ENCODE measurements at regions not wholly inside any gene's neighbourhood (a gene's known extent, or its start where the extent isn't known, plus 50 kb on each side); places are given as distances from the start of the nearest gene placed in this dataset.

DNA sequence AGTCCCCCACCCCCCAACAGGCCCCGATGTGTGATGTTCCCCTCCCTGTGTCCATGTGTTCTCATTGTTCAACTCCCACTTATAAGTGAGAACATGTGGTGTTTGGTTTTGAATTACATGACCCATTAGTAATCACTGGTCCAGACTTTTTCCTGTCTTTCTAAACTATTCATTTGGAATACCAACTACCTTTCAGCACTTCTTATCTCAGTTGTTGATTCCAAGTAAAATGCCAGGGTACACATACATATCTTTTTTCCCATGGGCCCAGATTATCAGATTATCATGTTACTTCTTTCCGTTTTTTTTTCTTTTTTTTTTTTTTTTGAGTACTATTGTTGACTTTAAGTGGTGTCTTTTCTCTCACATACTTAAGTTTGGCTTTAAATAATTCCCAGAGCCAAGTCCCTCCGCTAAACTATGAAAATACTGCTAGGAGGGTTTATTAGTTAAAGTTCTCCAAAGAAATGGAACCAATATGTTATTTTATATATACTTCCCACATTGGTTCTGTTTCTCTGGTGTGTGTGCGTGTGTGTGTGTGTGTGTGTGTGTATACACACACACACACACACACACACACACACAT lies 389.3 kb downstream of the IRS1 start:
- Histone ChIP-seq H3K4me3 (ENCODE audit: low read depth, low read length) (no peak overlapping the region), H3K36me3 (ENCODE audit: control insufficient read depth in 2 of 2, insufficient read depth in 1 of 2, low read length in 2 of 2) (no peaks in the 10 kb centered on the region), H3K9me3 (ENCODE audit: control insufficient read depth, insufficient read depth, low read depth, low read length) (no peaks in the 10 kb centered on the region), H3K4me1 (ENCODE audit: control insufficient read depth, insufficient read depth, low read length) (peaks cover 5% of the 10 kb centered on the region), H3K27ac (ENCODE audit: extremely low read depth, low read depth, low read length) (no peak overlapping the region)
- ChIA-PET POLR2A (no interaction called here), CTCF (no interaction called here)
- TF ChIP-seq ZNF596 (tag by site-specific recombination; IDR thresholded peaks at IDR 0.05) (no peak), KLF8 (tag by site-specific recombination; IDR thresholded peaks at IDR 0.05) (no peak), ZNF335 (tag by site-specific recombination; conservative IDR thresholded peaks at IDR 0.05) (no peak)
- TF ChIP-seq, protein P1, sequence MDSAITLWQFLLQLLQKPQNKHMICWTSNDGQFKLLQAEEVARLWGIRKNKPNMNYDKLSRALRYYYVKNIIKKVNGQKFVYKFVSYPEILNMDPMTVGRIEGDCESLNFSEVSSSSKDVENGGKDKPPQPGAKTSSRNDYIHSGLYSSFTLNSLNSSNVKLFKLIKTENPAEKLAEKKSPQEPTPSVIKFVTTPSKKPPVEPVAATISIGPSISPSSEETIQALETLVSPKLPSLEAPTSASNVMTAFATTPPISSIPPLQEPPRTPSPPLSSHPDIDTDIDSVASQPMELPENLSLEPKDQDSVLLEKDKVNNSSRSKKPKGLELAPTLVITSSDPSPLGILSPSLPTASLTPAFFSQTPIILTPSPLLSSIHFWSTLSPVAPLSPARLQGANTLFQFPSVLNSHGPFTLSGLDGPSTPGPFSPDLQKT (IDR thresholded peaks at IDR 0.05; ENCODE audit: borderline replicate concordance, low read depth, low read length) = no peak

DNA sequence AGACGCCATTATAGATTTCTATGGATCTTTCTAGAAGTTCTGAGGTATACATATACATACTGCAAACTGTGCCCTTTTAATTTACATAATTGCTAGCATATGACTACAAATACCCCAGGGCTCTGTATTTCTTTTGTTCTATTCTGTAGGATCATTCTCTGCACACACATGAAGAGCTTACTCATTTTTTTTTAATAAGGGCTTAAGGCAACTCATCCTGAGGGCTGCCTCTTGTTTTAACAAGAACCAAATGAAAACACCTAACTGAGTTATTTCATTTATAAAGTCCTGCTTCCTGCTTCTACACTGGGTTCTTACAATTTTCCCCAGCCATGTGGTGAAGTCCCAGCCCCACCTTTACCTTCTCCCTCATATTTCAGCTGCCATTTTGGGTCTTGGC lies 390.5 kb downstream of the IRS1 start:
- Histone ChIP-seq H3K27ac (ENCODE audit: extremely low read depth, low read depth, low read length) (no peak overlapping the region), H3K9me3 (ENCODE audit: control insufficient read depth, insufficient read depth, low read depth, low read length) (no peaks in the 10 kb centered on the region), H3K4me3 (ENCODE audit: low read depth, low read length) (no peak overlapping the region), H3K36me3 (ENCODE audit: control insufficient read depth in 2 of 2, insufficient read depth in 1 of 2, low read length in 2 of 2) (no peaks in the 10 kb centered on the region), H3K4me1 (ENCODE audit: control insufficient read depth, insufficient read depth, low read length) (peaks cover 5% of the 10 kb centered on the region)
- POLR2A ChIA-PET = no interaction called here
- TF ChIP-seq KLF9 (tag by site-specific recombination; IDR thresholded peaks at IDR 0.05; ENCODE audit: low read depth) (no peak), ZNF426 (tag by site-specific recombination; IDR thresholded peaks at IDR 0.05) (no peak), ZNF843 (tag by site-specific recombination; IDR thresholded peaks at IDR 0.05) (no peak)
- TF ChIP-seq, protein P2, sequence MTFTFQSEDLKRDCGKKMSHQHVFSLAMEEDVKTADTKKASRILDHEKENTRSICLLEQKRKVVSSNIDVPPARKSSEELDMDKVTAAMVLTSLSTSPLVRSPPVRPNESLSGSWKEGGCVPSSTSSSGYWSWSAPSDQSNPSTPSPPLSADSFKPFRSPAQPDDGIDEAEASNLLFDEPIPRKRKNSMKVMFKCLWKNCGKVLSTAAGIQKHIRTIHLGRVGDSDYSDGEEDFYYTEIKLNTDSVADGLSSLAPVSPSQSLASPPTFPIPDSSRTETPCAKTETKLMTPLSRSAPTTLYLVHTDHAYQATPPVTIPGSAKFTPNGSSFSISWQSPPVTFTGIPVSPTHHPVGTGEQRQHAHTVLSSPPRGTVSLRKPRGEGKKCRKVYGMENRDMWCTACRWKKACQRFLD (tag by site-specific recombination; IDR thresholded peaks at IDR 0.05) = no peak
- TF ChIP-seq, protein P3, sequence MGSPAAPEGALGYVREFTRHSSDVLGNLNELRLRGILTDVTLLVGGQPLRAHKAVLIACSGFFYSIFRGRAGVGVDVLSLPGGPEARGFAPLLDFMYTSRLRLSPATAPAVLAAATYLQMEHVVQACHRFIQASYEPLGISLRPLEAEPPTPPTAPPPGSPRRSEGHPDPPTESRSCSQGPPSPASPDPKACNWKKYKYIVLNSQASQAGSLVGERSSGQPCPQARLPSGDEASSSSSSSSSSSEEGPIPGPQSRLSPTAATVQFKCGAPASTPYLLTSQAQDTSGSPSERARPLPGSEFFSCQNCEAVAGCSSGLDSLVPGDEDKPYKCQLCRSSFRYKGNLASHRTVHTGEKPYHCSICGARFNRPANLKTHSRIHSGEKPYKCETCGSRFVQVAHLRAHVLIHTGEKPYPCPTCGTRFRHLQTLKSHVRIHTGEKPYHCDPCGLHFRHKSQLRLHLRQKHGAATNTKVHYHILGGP (tag by site-specific recombination; IDR thresholded peaks at IDR 0.05) = no peak
- TF ChIP-seq, protein P4, sequence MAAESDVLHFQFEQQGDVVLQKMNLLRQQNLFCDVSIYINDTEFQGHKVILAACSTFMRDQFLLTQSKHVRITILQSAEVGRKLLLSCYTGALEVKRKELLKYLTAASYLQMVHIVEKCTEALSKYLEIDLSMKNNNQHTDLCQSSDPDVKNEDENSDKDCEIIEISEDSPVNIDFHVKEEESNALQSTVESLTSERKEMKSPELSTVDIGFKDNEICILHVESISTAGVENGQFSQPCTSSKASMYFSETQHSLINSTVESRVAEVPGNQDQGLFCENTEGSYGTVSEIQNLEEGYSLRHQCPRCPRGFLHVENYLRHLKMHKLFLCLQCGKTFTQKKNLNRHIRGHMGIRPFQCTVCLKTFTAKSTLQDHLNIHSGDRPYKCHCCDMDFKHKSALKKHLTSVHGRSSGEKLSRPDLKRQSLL (tag by site-specific recombination; IDR thresholded peaks at IDR 0.05) = no peak
- CTCF ChIA-PET = no interaction called here

DNA sequence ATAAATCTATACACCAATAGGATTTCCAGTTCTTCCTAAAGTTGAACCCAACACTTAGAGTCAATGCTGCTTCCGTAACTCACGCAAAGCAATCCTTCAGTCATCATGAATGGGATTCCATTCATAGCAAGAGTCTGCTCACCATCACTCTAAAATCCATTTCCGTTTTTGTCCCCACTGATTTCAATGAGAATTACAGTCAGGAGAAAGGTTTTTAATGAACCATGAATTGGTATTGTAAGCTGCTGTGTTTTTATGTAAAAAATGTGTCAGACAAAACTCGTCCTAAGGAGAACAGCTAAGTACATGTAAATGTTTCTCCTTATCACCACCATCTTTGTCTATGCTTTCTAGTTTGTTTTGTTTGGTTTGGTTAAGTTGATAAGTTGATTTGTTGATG lies 391.5 kb downstream of the IRS1 start:
- POLR2A ChIA-PET = no interaction called here
- Histone ChIP-seq H3K9me3 (ENCODE audit: control insufficient read depth, insufficient read depth, low read depth, low read length) (no peaks in the 10 kb centered on the region), H3K4me3 (ENCODE audit: low read depth, low read length) (no peak overlapping the region), H3K4me1 (ENCODE audit: control insufficient read depth, insufficient read depth, low read length) (peaks cover 5% of the 10 kb centered on the region), H3K27ac (ENCODE audit: extremely low read depth, low read depth, low read length) (no peak overlapping the region), H3K36me3 (ENCODE audit: control insufficient read depth in 2 of 2, insufficient read depth in 1 of 2, low read length in 2 of 2) (no peaks in the 10 kb centered on the region)
- CTCF ChIA-PET = no interaction called here
- no peak for TF ChIP-seq HOXC10 (CRISPR knock-in tag; IDR thresholded peaks at IDR 0.05)
- no peak for TF ChIP-seq ZBTB7A (tag by site-specific recombination; IDR thresholded peaks at IDR 0.05; ENCODE audit: low read depth)
- TF ChIP-seq ZNF658 (tag by site-specific recombination; IDR thresholded peaks at IDR 0.05) = no peak
- no peak for TF ChIP-seq ZNF404 (tag by site-specific recombination; IDR thresholded peaks at IDR 0.05)
- TF ChIP-seq ZXDB (tag by site-specific recombination; IDR thresholded peaks at IDR 0.05) = no peak
- no peak for TF ChIP-seq ZNF426 (tag by site-specific recombination; IDR thresholded peaks at IDR 0.05)
- TF ChIP-seq ZBTB21 (tag by site-specific recombination; IDR thresholded peaks at IDR 0.05) = no peak
- no peak for TF ChIP-seq ZNF677 (tag by site-specific recombination; IDR thresholded peaks at IDR 0.05)
- TF ChIP-seq ZNF629 (tag by site-specific recombination; IDR thresholded peaks at IDR 0.05) = no peak
- TF ChIP-seq, protein P5, sequence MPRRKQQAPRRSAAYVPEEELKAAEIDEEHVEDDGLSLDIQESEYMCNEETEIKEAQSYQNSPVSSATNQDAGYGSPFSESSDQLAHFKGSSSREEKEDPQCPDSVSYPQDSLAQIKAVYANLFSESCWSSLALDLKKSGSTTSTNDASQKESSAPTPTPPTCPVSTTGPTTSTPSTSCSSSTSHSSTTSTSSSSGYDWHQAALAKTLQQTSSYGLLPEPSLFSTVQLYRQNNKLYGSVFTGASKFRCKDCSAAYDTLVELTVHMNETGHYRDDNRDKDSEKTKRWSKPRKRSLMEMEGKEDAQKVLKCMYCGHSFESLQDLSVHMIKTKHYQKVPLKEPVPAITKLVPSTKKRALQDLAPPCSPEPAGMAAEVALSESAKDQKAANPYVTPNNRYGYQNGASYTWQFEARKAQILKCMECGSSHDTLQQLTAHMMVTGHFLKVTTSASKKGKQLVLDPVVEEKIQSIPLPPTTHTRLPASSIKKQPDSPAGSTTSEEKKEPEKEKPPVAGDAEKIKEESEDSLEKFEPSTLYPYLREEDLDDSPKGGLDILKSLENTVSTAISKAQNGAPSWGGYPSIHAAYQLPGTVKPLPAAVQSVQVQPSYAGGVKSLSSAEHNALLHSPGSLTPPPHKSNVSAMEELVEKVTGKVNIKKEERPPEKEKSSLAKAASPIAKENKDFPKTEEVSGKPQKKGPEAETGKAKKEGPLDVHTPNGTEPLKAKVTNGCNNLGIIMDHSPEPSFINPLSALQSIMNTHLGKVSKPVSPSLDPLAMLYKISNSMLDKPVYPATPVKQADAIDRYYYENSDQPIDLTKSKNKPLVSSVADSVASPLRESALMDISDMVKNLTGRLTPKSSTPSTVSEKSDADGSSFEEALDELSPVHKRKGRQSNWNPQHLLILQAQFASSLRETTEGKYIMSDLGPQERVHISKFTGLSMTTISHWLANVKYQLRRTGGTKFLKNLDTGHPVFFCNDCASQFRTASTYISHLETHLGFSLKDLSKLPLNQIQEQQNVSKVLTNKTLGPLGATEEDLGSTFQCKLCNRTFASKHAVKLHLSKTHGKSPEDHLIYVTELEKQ (tag by site-specific recombination; IDR thresholded peaks at IDR 0.05; ENCODE audit: borderline replicate concordance) = no peak
